Fibroblast of lung (primary cell): ENCODE measurements at regions not wholly inside any gene's neighbourhood (a gene's known extent, or its start where the extent isn't known, plus 50 kb on each side); places are given as distances from the start of the nearest gene placed in this dataset.

Source experiments
- DNase-seq, 2 donors: peaks; one replicate each; pipeline versions ENCODE4 v3.0.0 to v3.0.0-alpha.2; 2010; ENCODE audit warnings: low read depth in 2 of 2
- H2AFZ ChIP-seq: 2 replicates; pipeline ENCODE4 v1.5.1; 2012; ENCODE audit warnings: low read length, control low read depth, inconsistent platforms
- H3K27ac ChIP-seq: 2 replicates; pipeline ENCODE4 v1.5.1; 2011; ENCODE audit warnings: low read length, control low read depth; ENCODE audit not compliant: insufficient read depth
- H3K27me3 ChIP-seq: 2 replicates; pipeline ENCODE4 v1.5.1; 2011; ENCODE audit warnings: mild to moderate bottlenecking, low read length; ENCODE audit not compliant: control insufficient read depth, insufficient read depth
- H3K36me3 ChIP-seq: 2 replicates; pipeline ENCODE4 v1.5.1; 2011; ENCODE audit warnings: low read length; ENCODE audit not compliant: control insufficient read depth, insufficient read depth
- H3K4me1 ChIP-seq: 2 replicates; pipeline ENCODE4 v1.5.1; 2011; ENCODE audit warnings: low read length; ENCODE audit not compliant: control insufficient read depth, insufficient read depth; ENCODE audit errors: extremely low read depth
- H3K4me2 ChIP-seq: 2 replicates; pipeline ENCODE4 v1.5.1; 2011; ENCODE audit warnings: low read length, control low read depth; ENCODE audit not compliant: insufficient read depth; ENCODE audit errors: extremely low read depth
- H3K4me3 ChIP-seq, 4 experiments: fragments of 200-600 bp in 1 of 4; sonication (generic) in 1 of 4; replicated peaks in 1 of 4; 2 replicates each; pipeline ENCODE4 v1.5.1; 2011 to 2016; ENCODE audit warnings: low read length in 4 of 4, low read depth in 3 of 4, mild to moderate bottlenecking in 3 of 4, control low read depth in 2 of 4, inconsistent platforms in 1 of 4, mixed read lengths in 1 of 4; ENCODE audit not compliant: insufficient read depth in 1 of 4; ENCODE audit errors: control extremely low read depth in 1 of 4
- H3K79me2 ChIP-seq: 2 replicates; pipeline ENCODE4 v1.5.1; 2012; ENCODE audit warnings: mild to moderate bottlenecking, low read length, inconsistent platforms; ENCODE audit not compliant: control insufficient read depth, insufficient read depth
- H3K9ac ChIP-seq: 2 replicates; pipeline ENCODE4 v1.5.1; 2011; ENCODE audit warnings: mild to moderate bottlenecking, low read length, control low read depth; ENCODE audit not compliant: insufficient read depth
- H3K9me3 ChIP-seq: 2 replicates; pipeline ENCODE4 v1.5.1; 2012; ENCODE audit warnings: low read depth, low read length; ENCODE audit not compliant: control insufficient read depth, insufficient read depth
- H4K20me1 ChIP-seq: 2 replicates; pipeline ENCODE4 v1.5.1; 2011; ENCODE audit warnings: low read length; ENCODE audit not compliant: control insufficient read depth, insufficient read depth; ENCODE audit errors: extremely low read depth
- EZH2 ChIP-seq: IDR thresholded peaks from 2 replicates; pipeline ENCODE4 v1.5.1; 2012; ENCODE audit warnings: low read length, control low read depth, mild to moderate bottlenecking; ENCODE audit errors: missing control alignments
- TF ChIP-seq, protein P1 (sequence below), 2 donors: IDR thresholded peaks in 1 of 2; conservative IDR thresholded peaks in 1 of 2; 1 replicate in 1 of 2; 2 replicates in 1 of 2; pipeline ENCODE4 v1.5.1; 2011 to 2012; ENCODE audit warnings: low read length in 2 of 2, control low read depth in 1 of 2, inconsistent platforms in 1 of 2, low read depth in 1 of 2, mild to moderate bottlenecking in 1 of 2

- H4K20me1 ChIP-seq: no peaks in the 10 kb centered on the region
These were observed 87.5 kb upstream of the RBPJ start for GRCh38 chr4:26233350-26233749.

GRCh38 chr4:26235500-26235899 is 85.3 kb upstream of the RBPJ start:
- H3K4me1 ChIP-seq: peaks cover 9% of the 10 kb centered on the region
- peak; percentile 47 to 99 for DNase-seq
- no peak overlapping the region for H3K4me2 ChIP-seq
- H3K9me3 ChIP-seq: no peaks in the 10 kb centered on the region
- TF ChIP-seq, protein P1, sequence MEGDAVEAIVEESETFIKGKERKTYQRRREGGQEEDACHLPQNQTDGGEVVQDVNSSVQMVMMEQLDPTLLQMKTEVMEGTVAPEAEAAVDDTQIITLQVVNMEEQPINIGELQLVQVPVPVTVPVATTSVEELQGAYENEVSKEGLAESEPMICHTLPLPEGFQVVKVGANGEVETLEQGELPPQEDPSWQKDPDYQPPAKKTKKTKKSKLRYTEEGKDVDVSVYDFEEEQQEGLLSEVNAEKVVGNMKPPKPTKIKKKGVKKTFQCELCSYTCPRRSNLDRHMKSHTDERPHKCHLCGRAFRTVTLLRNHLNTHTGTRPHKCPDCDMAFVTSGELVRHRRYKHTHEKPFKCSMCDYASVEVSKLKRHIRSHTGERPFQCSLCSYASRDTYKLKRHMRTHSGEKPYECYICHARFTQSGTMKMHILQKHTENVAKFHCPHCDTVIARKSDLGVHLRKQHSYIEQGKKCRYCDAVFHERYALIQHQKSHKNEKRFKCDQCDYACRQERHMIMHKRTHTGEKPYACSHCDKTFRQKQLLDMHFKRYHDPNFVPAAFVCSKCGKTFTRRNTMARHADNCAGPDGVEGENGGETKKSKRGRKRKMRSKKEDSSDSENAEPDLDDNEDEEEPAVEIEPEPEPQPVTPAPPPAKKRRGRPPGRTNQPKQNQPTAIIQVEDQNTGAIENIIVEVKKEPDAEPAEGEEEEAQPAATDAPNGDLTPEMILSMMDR (conservative IDR thresholded peaks at IDR 0.05 in 1 of 2, IDR thresholded peaks at IDR 0.05 in 1 of 2; ENCODE audit: low read depth in 1 of 2, low read length in 2 of 2): peak; percentile 23 to 57
- no peak for TF ChIP-seq EZH2
- no peaks in the 10 kb centered on the region for H4K20me1 ChIP-seq
- H3K9ac ChIP-seq: no peak overlapping the region
- no peak overlapping the region for H2AFZ ChIP-seq
- H3K36me3 ChIP-seq: no peaks in the 10 kb centered on the region
- no peaks in the 10 kb centered on the region for H3K27me3 ChIP-seq
- no peaks in the 10 kb centered on the region for H3K79me2 ChIP-seq
- H3K4me3 ChIP-seq: no peak overlapping the region
- no peak overlapping the region for H3K27ac ChIP-seq

More at GRCh38 chr4:26233350-26233749, 87.5 kb upstream of the RBPJ start:
- no peak overlapping the region for H3K27ac ChIP-seq
- H3K27me3 ChIP-seq: no peaks in the 10 kb centered on the region
- no peak overlapping the region for H3K4me3 ChIP-seq
- no peaks in the 10 kb centered on the region for H3K79me2 ChIP-seq
- TF ChIP-seq, protein P1 (conservative IDR thresholded peaks at IDR 0.05 in 1 of 2, IDR thresholded peaks at IDR 0.05 in 1 of 2; ENCODE audit: low read depth in 1 of 2, low read length in 2 of 2): no peak
- no peak for TF ChIP-seq EZH2
- H3K36me3 ChIP-seq: no peaks in the 10 kb centered on the region
- no peak overlapping the region for H2AFZ ChIP-seq
- no peak overlapping the region for H3K9ac ChIP-seq
- H3K4me2 ChIP-seq: no peak overlapping the region
- H3K4me1 ChIP-seq: peaks cover under 1% of the 10 kb centered on the region
- no peak for DNase-seq
- no peaks in the 10 kb centered on the region for H3K9me3 ChIP-seq

DNA sequence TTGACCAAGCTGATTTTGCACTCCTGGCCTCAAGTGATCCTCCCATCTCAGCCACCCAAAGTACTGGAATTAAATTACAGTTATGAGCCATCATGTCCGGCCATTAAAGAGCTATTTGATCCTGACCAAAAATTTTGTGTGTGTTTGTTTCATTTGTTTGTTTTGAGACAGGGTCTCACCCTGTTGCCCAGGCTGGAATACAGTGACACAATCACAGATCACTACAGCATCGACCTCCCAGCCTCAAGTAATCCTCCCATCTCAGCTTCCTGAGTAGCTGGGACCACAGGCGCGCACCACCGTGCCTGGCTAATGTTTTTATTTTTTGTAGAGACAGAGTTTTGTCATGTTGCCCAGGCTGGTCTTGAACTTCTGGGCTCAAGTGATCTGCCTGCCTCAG is 82.9 kb upstream of the RBPJ start:
- Histone ChIP-seq H2AFZ (no peak overlapping the region), H3K4me3 (no peak overlapping the region), H3K36me3 (no peaks in the 10 kb centered on the region), H3K27ac (no peak overlapping the region), H3K4me2 (no peak overlapping the region), H3K9me3 (no peaks in the 10 kb centered on the region), H3K27me3 (no peaks in the 10 kb centered on the region), H3K4me1 (peaks cover 9% of the 10 kb centered on the region), H4K20me1 (no peaks in the 10 kb centered on the region), H3K79me2 (no peaks in the 10 kb centered on the region), H3K9ac (no peak overlapping the region)
- no peak for TF ChIP-seq EZH2
- TF ChIP-seq, protein P1 (conservative IDR thresholded peaks at IDR 0.05 in 1 of 2, IDR thresholded peaks at IDR 0.05 in 1 of 2; ENCODE audit: low read depth in 1 of 2, low read length in 2 of 2): no peak
- DNase-seq: no peak
